Inflammatory macrophage treated with lipopolysaccharide for 4 hours (primary cell): ENCODE measurements at regions not wholly inside any gene's neighbourhood (a gene's known extent, or its start where the extent isn't known, plus 50 kb on each side); places are given as distances from the start of the nearest gene placed in this dataset.
"Not testable (repeated sequence)": the region's sequence is repeated elsewhere in the genome, so short reads cannot be mapped to it uniquely, and the experiment has no call there.

Experiments used
- DNase-seq: peaks from one replicate; pipeline ENCODE4 v3.0.0-alpha.2; 2020

- DNase-seq, result no peak
Measured at GRCh38 chr1:101121975-101122374, 96.4 kb upstream of the DPH5 start.

GRCh38 chr1:101121504-101121903 is 95.9 kb upstream of the DPH5 start:
- no peak for DNase-seq

DNA sequence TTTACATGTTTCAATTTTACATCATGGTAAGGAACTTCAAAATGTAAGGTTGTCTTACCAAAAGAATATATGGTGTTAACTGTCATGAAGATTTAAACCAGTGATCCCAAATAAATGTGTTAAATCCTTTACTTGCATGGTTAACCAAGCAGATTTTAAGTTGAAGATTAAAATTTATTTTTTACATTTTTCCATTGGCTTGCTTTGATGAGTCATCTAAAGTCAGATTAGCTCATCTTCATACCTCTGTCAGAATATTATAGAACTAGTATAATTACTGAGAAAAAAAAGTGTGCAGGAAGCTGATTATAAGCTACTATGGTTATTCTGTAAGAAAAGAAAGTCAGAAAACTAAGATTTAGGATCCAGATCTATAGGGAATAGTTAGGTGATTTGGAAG is 95.3 kb upstream of the DPH5 start:
- DNase-seq, result no peak

DNA sequence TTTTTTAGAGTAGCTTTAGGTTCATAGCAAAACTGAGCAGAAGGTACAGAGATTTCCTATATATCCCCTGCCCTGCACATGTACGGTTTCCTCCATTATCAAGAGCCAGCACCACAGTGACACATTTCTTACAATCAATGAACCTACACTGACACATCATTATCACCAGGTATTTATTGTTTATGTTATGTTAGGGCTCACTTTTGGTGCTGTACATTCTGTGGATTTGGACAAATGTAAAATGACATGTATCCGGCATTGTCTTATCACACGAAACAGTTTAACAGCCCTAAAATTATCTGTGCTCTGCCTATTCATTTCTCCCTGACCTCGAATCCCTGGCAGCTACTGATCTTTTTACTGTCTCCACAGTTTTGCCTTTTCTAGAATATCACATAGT is 93.7 kb upstream of the DPH5 start:
- DNase-seq, result no peak

- peak; percentile 15 for DNase-seq
Measured at GRCh38 chr1:101116006-101116405, 90.4 kb upstream of the DPH5 start.

GRCh38 chr1:101115112-101115511 is 89.5 kb upstream of the DPH5 start:
- no peak for DNase-seq

DNA sequence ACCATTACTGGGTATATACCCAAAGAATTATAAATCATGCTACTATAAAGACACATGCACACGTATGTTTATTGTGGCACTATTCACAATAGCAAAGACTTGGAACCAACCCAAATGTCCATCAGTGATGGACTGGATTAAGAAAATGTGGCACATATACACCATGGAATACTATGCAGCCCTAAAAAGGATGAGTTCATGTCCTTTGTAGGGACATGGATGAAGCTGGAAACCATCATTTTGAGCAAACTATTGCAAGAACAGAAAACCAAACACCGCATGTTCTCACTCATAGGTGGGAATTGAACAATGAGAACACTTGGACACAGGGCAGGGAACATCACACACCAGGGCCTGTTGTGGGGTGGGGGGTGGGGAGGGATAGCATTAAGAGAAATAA is 88.5 kb upstream of the DPH5 start:
- not testable (repeated sequence) for DNase-seq

DNA sequence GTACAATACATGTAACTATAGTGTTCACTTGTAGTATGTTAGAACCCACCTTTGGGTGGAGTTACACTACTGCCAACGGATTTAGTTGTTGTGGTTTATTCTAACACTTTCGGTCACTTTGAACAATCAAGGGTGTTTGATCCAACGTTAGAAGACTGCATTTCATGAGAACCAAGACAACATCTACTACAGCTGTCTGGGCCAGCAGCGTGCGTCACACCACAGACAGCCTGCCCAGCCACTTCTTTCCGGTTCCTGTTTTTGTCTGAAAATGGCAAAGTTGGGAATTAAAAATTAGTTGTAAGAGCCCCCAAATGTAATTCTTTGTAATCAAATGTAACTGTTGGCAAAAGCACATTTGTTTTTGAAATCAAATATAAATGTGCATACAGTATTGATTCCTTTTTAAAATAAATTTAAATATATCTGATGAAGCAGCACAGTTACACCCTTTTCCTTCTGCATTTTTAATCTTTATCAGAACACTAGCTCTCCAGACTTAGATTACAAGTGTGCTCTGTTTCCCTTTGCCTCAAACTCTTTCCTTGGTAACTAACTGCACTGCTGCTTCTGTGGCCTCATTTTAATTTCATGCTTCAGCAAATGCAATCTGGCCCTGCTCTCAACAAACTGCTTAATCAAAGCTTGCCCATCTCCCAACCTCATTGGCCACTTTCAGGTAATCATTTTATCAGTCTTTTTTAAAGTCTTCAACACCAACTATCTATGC is 86.6 kb upstream of the DPH5 start:
- DNase-seq, result peak; percentile 39

- DNase-seq, result no peak
Measured at GRCh38 chr1:101111461-101111860, 85.9 kb upstream of the DPH5 start.

GRCh38 chr1:101109791-101110190 is 84.2 kb upstream of the DPH5 start:
- DNase-seq, result no peak

- DNase-seq, result no peak
Measured at GRCh38 chr1:101108111-101108500, 82.5 kb upstream of the DPH5 start.

GRCh38 chr1:101107496-101108110 is 82.0 kb upstream of the DPH5 start:
- no peak for DNase-seq

- DNase-seq, result no peak
Measured at GRCh38 chr1:101105877-101106276, 80.3 kb upstream of the DPH5 start.

- no peak for DNase-seq
Measured at GRCh38 chr1:101102426-101103156, 77.0 kb upstream of the DPH5 start.

- DNase-seq, result peak; percentile 14
Measured at GRCh38 chr1:101101360-101101759, 75.8 kb upstream of the DPH5 start.

- DNase-seq, result no peak
Measured at GRCh38 chr1:101100674-101101073, 75.1 kb upstream of the DPH5 start.

DNA sequence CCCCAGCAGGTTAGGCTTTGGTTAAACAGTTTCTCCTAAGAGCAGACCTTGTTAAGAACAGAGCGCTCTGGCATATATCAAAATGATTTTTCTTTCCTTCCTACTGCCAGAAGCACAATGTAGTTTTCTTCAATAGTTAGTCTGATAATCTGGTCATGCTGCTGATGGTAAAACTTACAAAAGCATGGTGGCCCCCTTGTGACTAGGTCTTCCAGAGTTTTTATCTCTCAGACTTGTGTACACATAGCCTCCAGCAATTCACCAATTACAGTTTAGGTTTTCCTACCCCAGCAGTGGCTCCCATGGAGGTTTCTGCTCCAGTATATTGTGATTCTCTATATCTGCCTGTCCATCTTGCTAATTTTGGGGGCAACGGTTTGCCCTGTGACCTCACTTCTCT is 73.3 kb upstream of the DPH5 start:
- no peak for DNase-seq

DNA sequence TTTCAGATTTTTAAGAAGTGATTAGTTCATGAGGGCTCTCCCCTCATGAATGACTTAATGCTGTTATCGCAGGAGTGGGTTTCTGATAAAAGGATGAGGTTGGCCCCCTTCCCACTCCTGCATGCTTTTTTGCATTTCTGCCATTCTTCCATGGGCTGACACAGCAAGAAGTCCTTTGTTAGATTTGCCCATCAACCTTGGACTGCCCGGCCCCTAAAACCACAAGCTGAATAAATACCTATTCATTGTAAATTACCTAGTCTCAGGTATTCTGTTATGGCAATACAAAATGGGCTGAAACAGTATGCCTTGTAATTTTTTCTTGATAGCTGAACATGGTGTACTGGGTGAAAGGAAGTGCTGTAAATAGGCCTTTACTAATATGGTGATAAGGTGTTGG is 72.7 kb upstream of the DPH5 start:
- no peak for DNase-seq

GRCh38 chr1:101089613-101090338 is 64.2 kb upstream of the DPH5 start:
- DNase-seq, result no peak

- DNase-seq, result no peak
Measured at GRCh38 chr1:101088431-101088830, 62.8 kb upstream of the DPH5 start.

GRCh38 chr1:101086783-101087182 is 61.2 kb upstream of the DPH5 start:
- DNase-seq, result no peak

GRCh38 chr1:101081496-101082488 is 56.2 kb upstream of the DPH5 start:
- no peak for DNase-seq
